Mucosa of descending colon (tissue), 3 donors: ENCODE measurements at regions not wholly inside any gene's neighbourhood (a gene's known extent, or its start where the extent isn't known, plus 50 kb on each side); places are given as distances from the start of the nearest gene placed in this dataset.

Experiments used
- ATAC-seq: fragments of 200-7000 bp; cut with Tn5 transposase; one replicate; pipeline ENCODE4 v1.9.1; 2020; ENCODE audit warnings: mild to moderate bottlenecking, moderate library complexity
- DNase-seq, 3 donors: peaks; one replicate each; pipeline ENCODE4 v3.0.0-alpha.2; 2020
- H3K36me3 ChIP-seq: fragments of 200-600 bp; one replicate; pipeline ENCODE4 v1.8.0; 2021; ENCODE audit warnings: low read depth, mild to moderate bottlenecking
- H3K4me1 ChIP-seq: fragments of 200-600 bp; one replicate; pipeline ENCODE4 v1.8.0; 2021; ENCODE audit warnings: low read depth, mild to moderate bottlenecking
- H3K4me3 ChIP-seq: fragments of 200-600 bp; one replicate; pipeline ENCODE4 v1.8.0; 2021; ENCODE audit warnings: mild to moderate bottlenecking
- H3K9me3 ChIP-seq: fragments of 200-600 bp; one replicate; pipeline ENCODE4 v1.8.0; 2021; ENCODE audit warnings: mild to moderate bottlenecking
- CTCF ChIP-seq: fragments of 200-600 bp; IDR thresholded peaks from one replicate; pipeline ENCODE4 v1.8.0; 2022; ENCODE audit warnings: antibody characterized with exemption, mild to moderate bottlenecking
- intact Hi-C, 2 donors: fragments of 100-400 bp; cut with DNase I in 1 of 2; cut with micrococcal nuclease in 1 of 2; formaldehyde crosslinking; loops; one replicate each; pipeline versions ENCODE4 v1.11.0 to v1.11.1; 2022; cut with DNase I, micrococcal nuclease
- donor health status: DM: no; HTN: no; CAD: no; lungs with moderate emphysema.
- donor health status: DM: no; HTN: no; CAD: no.
- donor health status: DM: no; HTN: yes; CAD: no.

GRCh38 chr6:15143086-15143485, 102.8 kb upstream of the JARID2 start:
- intact Hi-C loops, result no loop called here

GRCh38 chr6:15143540-15143939, 102.3 kb upstream of the JARID2 start:
- intact Hi-C loops, result no loop called here
- DNase-seq (no peak), ATAC-seq (no peak)
- Histone ChIP-seq H3K4me1 (no peaks in the 10 kb centered on the region), H3K4me3 (no peak overlapping the region), H3K9me3 (no peaks in the 10 kb centered on the region), H3K36me3 (no peaks in the 10 kb centered on the region)
- TF ChIP-seq CTCF, result no peak

More at GRCh38 chr6:15143086-15143485, 102.8 kb upstream of the JARID2 start:
- ATAC-seq (no peak), DNase-seq (no peak)
- H3K4me3 ChIP-seq, result no peak overlapping the region
- no peaks in the 10 kb centered on the region for H3K4me1 ChIP-seq
- no peaks in the 10 kb centered on the region for H3K9me3 ChIP-seq
- no peak for TF ChIP-seq CTCF
- H3K36me3 ChIP-seq, result no peaks in the 10 kb centered on the region

- Histone ChIP-seq H3K4me3 (no peak overlapping the region), H3K4me1 (no peaks in the 10 kb centered on the region), H3K36me3 (no peaks in the 10 kb centered on the region), H3K9me3 (no peaks in the 10 kb centered on the region)
- DNase-seq, result no peak
- no peak for TF ChIP-seq CTCF
- intact Hi-C loops, result no loop called here
- ATAC-seq, result no peak
These were observed 100.0 kb upstream of the JARID2 start for GRCh38 chr6:15145821-15146220.

GRCh38 chr6:15147827-15148226, 98.0 kb upstream of the JARID2 start:
- no peak for ATAC-seq
- no peak overlapping the region for H3K4me3 ChIP-seq
- TF ChIP-seq CTCF, result no peak
- H3K4me1 ChIP-seq, result no peaks in the 10 kb centered on the region
- DNase-seq, result no peak
- intact Hi-C loops, result no loop called here
- no peaks in the 10 kb centered on the region for H3K36me3 ChIP-seq
- no peaks in the 10 kb centered on the region for H3K9me3 ChIP-seq

GRCh38 chr6:15148356-15148946, 97.4 kb upstream of the JARID2 start:
- H3K9me3 ChIP-seq, result no peaks in the 10 kb centered on the region
- ATAC-seq, result no peak
- TF ChIP-seq CTCF, result no peak
- H3K4me3 ChIP-seq, result no peak overlapping the region
- no peaks in the 10 kb centered on the region for H3K36me3 ChIP-seq
- intact Hi-C loops, result no loop called here
- DNase-seq, result no peak
- H3K4me1 ChIP-seq, result no peaks in the 10 kb centered on the region

GRCh38 chr6:15150207-15150606, 95.7 kb upstream of the JARID2 start:
- Histone ChIP-seq H3K4me1 (no peaks in the 10 kb centered on the region), H3K4me3 (no peak overlapping the region), H3K36me3 (no peaks in the 10 kb centered on the region), H3K9me3 (no peaks in the 10 kb centered on the region)
- DNase-seq (no peak), ATAC-seq (no peak)
- TF ChIP-seq CTCF, result no peak
- intact Hi-C loops, result no loop called here
